Tibial nerve (tissue), 3 donors: ENCODE measurements at regions not wholly inside any gene's neighbourhood (a gene's known extent, or its start where the extent isn't known, plus 50 kb on each side); places are given as distances from the start of the nearest gene placed in this dataset.

Experiments used
- CTCF ChIP-seq, 5 experiments: fragments of 200-600 bp in 3 of 5; fragments of 450-650 bp in 2 of 5; sonication (generic) in 3 of 5; IDR thresholded peaks; one replicate each; pipeline ENCODE4 v1.5.1; 2016 to 2019; ENCODE audit warnings: antibody characterized with exemption in 5 of 5, mild to moderate bottlenecking in 3 of 5, moderate library complexity in 2 of 5
- POLR2A ChIP-seq, 2 donors: fragments of 450-650 bp; IDR thresholded peaks; one replicate each; pipeline ENCODE4 v1.6.1; 2017; ENCODE audit warnings: antibody characterized with exemption in 2 of 2, mild to moderate bottlenecking in 2 of 2, moderate library complexity in 2 of 2

- peak; percentile 26 to 55 (median 35) for TF ChIP-seq CTCF (IDR thresholded peaks at IDR 0.05)
- TF ChIP-seq POLR2A (IDR thresholded peaks at IDR 0.05): no peak
Observed at GRCh38 chr2:138090330-138090729, 126.1 kb downstream of the HNMT start.
